GM23338 (cell line): ENCODE measurements at regions not wholly inside any gene's neighbourhood (a gene's known extent, or its start where the extent isn't known, plus 50 kb on each side); places are given as distances from the start of the nearest gene placed in this dataset.

Source experiments
- ATAC-seq: fragments of 200-7000 bp; cut with Tn5 transposase; 3 replicates; pipeline ENCODE4 v1.9.1; 2020
- DNase-seq: peaks from one replicate; pipeline ENCODE4 v3.0.0-alpha.2; 2015; ENCODE audit warnings: low spot score
- H2AFZ ChIP-seq: fragments of 200-600 bp; sonication (generic); 2 replicates; pipeline ENCODE4 v1.8.0; 2016; ENCODE audit warnings: antibody characterized with exemption, mild to moderate bottlenecking, moderate library complexity
- H3F3A ChIP-seq: fragments of 200-600 bp; sonication (generic); replicated peaks from 2 replicates; pipeline ENCODE4 v1.8.0; 2017; ENCODE audit warnings: antibody characterized with exemption, mixed run types, low read depth
- H3K27ac ChIP-seq: fragments of 200-600 bp; sonication (generic); 2 replicates; pipeline ENCODE4 v1.6.1; 2016; ENCODE audit warnings: low read depth
- H3K27me3 ChIP-seq: fragments of 200-600 bp; sonication (generic); 2 replicates; pipeline ENCODE4 v1.8.0; 2016; ENCODE audit warnings: mild to moderate bottlenecking, mixed run types, moderate library complexity; ENCODE audit not compliant: insufficient read depth
- H3K36me3 ChIP-seq: fragments of 200-600 bp; sonication (generic); 2 replicates; pipeline ENCODE4 v1.8.0; 2016; ENCODE audit warnings: mild to moderate bottlenecking; ENCODE audit not compliant: insufficient read depth
- H3K4me1 ChIP-seq: fragments of 200-600 bp; sonication (generic); 2 replicates; pipeline ENCODE4 v1.8.0; 2016; ENCODE audit warnings: mild to moderate bottlenecking, moderate library complexity; ENCODE audit not compliant: insufficient read depth
- H3K4me2 ChIP-seq: fragments of 200-600 bp; sonication (generic); 2 replicates; pipeline ENCODE4 v1.7.1; 2017; ENCODE audit warnings: mixed run types
- H3K4me3 ChIP-seq: fragments of 200-600 bp; sonication (generic); 2 replicates; pipeline ENCODE4 v1.6.1; 2016; ENCODE audit warnings: mixed run types
- H3K79me2 ChIP-seq: fragments of 200-600 bp; sonication (generic); replicated peaks from 2 replicates; pipeline ENCODE4 v1.8.0; 2017; ENCODE audit warnings: mild to moderate bottlenecking; ENCODE audit not compliant: insufficient read depth
- H3K9me2 ChIP-seq: fragments of 200-600 bp; sonication (generic); 2 replicates; pipeline ENCODE4 v1.8.0; 2017; ENCODE audit not compliant: insufficient read depth
- H4K20me1 ChIP-seq: fragments of 200-600 bp; sonication (generic); replicated peaks from 2 replicates; pipeline ENCODE4 v1.8.0; 2017; ENCODE audit warnings: mild to moderate bottlenecking; ENCODE audit not compliant: insufficient read depth
- H3K27ac Mint-ChIP-seq: 2 replicates; pipeline ENCODE4 v1.8.0; 2020; ENCODE audit warnings: inconsistent platforms, mild to moderate bottlenecking, moderate library complexity, mixed read lengths
- H3K27me3 Mint-ChIP-seq: 3 replicates; pipeline ENCODE4 v1.8.0; 2022; ENCODE audit warnings: low read depth, mild to moderate bottlenecking, moderate library complexity, mixed read lengths, inconsistent platforms; ENCODE audit not compliant: insufficient read depth, poor library complexity
- H3K36me3 Mint-ChIP-seq: 3 replicates; pipeline ENCODE4 v1.8.0; 2021; ENCODE audit warnings: low read depth, mild to moderate bottlenecking, inconsistent platforms, moderate library complexity, mixed read lengths
- H3K4me1 Mint-ChIP-seq: 3 replicates; pipeline ENCODE4 v1.8.0; 2020; ENCODE audit warnings: mild to moderate bottlenecking, inconsistent platforms, mixed read lengths
- H3K4me3 Mint-ChIP-seq: 3 replicates; pipeline ENCODE4 v1.8.0; 2021; ENCODE audit warnings: moderate library complexity, mild to moderate bottlenecking, inconsistent platforms, mixed read lengths
- H3K9me3 Mint-ChIP-seq: 3 replicates; pipeline ENCODE4 v1.8.0; 2020; ENCODE audit warnings: moderate library complexity, mild to moderate bottlenecking, inconsistent platforms, mixed read lengths
- CREB1 ChIP-seq: fragments of 250-450 bp; sonication (Bioruptor Pico); IDR thresholded peaks from 2 replicates; pipeline ENCODE4 v1.5.0; 2020; ENCODE audit warnings: low read depth, mild to moderate bottlenecking, moderate library complexity
- CTCF ChIP-seq, 2 experiments: fragments of 200-600 bp in 1 of 2; sonication (generic) in 1 of 2; conservative IDR thresholded peaks; 2 replicates each; pipeline versions ENCODE4 v1.5.1 to v1.6.1; 2016 to 2017; ENCODE audit warnings: antibody characterized with exemption in 2 of 2, low read depth in 2 of 2, mild to moderate bottlenecking in 2 of 2, moderate library complexity in 1 of 2
- ETS1 ChIP-seq: IDR thresholded peaks from 2 replicates; pipeline ENCODE4 v1.6.1; 2016; ENCODE audit warnings: antibody characterized with exemption
- EZH2 ChIP-seq: fragments of 200-600 bp; sonication (generic); IDR thresholded peaks from one replicate; pipeline ENCODE4 v1.8.0; 2017; ENCODE audit warnings: antibody characterized with exemption, mild to moderate bottlenecking, low read depth; ENCODE audit not compliant: unreplicated experiment
- EZH2phosphoT487 ChIP-seq: fragments of 200-600 bp; sonication (generic); IDR thresholded peaks from one replicate; pipeline ENCODE4 v1.8.1; 2018; ENCODE audit warnings: antibody characterized with exemption; ENCODE audit not compliant: unreplicated experiment
- JUNB ChIP-seq: IDR thresholded peaks from one replicate; pipeline ENCODE4 v1.6.1; 2016; ENCODE audit warnings: antibody characterized with exemption; ENCODE audit not compliant: unreplicated experiment
- NANOG ChIP-seq: IDR thresholded peaks from 2 replicates; pipeline ENCODE4 v1.6.1; 2016; ENCODE audit warnings: antibody characterized with exemption, borderline replicate concordance
- POLR2AphosphoS5 ChIP-seq: IDR thresholded peaks from 2 replicates; pipeline ENCODE4 v1.6.1; 2016; ENCODE audit warnings: antibody characterized with exemption, low read depth
- REST ChIP-seq: IDR thresholded peaks from one replicate; pipeline ENCODE4 v1.6.1; 2018; ENCODE audit warnings: antibody characterized with exemption; ENCODE audit not compliant: unreplicated experiment
- STAT1 ChIP-seq: IDR thresholded peaks from one replicate; pipeline ENCODE4 v1.6.1; 2016; ENCODE audit warnings: antibody characterized with exemption; ENCODE audit not compliant: unreplicated experiment
- ZNF114 ChIP-seq: fragments of 250-450 bp; sonication (Bioruptor Pico); IDR thresholded peaks from 2 replicates; pipeline ENCODE4 v1.5.0; 2020; ENCODE audit warnings: mild to moderate bottlenecking, moderate library complexity
- ZNF331 ChIP-seq: fragments of 250-450 bp; sonication (Bioruptor Pico); IDR thresholded peaks from 2 replicates; pipeline ENCODE4 v1.5.0; 2020; ENCODE audit warnings: low read depth, mild to moderate bottlenecking, moderate library complexity
- ZNF462 ChIP-seq: fragments of 250-450 bp; sonication (Bioruptor Pico); IDR thresholded peaks from 2 replicates; pipeline ENCODE4 v1.5.0; 2020; ENCODE audit warnings: mild to moderate bottlenecking, moderate library complexity

GRCh38 chr4:75172551-75172950 is 239.6 kb downstream of the PARM1 start:
- Mint-ChIP-seq H3K36me3 (no peaks in the 10 kb centered on the region), H3K9me3 (no peaks in the 10 kb centered on the region), H3K4me3 (no peak overlapping the region), H3K4me1 (peaks cover 25% of the 10 kb centered on the region), H3K27me3 (peaks cover 1% of the 10 kb centered on the region), H3K27ac (no peak overlapping the region)
- Histone ChIP-seq H3K9me2 (no peaks in the 10 kb centered on the region), H3K4me2 (no peak overlapping the region), H3K27ac (no peak overlapping the region), H3K79me2 (no peaks in the 10 kb centered on the region), H3K36me3 (no peaks in the 10 kb centered on the region), H3K4me1 (peaks cover 25% of the 10 kb centered on the region), H2AFZ (no peak overlapping the region), H4K20me1 (no peaks in the 10 kb centered on the region), H3K27me3 (no peaks in the 10 kb centered on the region), H3F3A (no peaks in the 10 kb centered on the region), H3K4me3 (no peak overlapping the region)
- TF ChIP-seq EZH2 (no peak), POLR2AphosphoS5 (no peak), ZNF331 (CRISPR knock-in tag) (no peak), NANOG (no peak), REST (no peak), CTCF (conservative IDR thresholded peaks at IDR 0.05; ENCODE audit: low read depth in 2 of 2) (no peak), EZH2phosphoT487 (no peak), STAT1 (no peak), JUNB (no peak), ZNF462 (CRISPR knock-in tag) (no peak), CREB1 (CRISPR knock-in tag) (no peak), ETS1 (no peak), ZNF114 (no peak)
- DNase-seq (no peak), ATAC-seq (no peak)
